SK-N-SH (cell line): ENCODE measurements at regions not wholly inside any gene's neighbourhood (a gene's known extent, or its start where the extent isn't known, plus 50 kb on each side); places are given as distances from the start of the nearest gene placed in this dataset.

Experiments
- CTCF ChIP-seq: fragments of 200-600 bp; sonication (generic); IDR thresholded peaks from 2 replicates; pipeline ENCODE4 v1.6.1; 2017; ENCODE audit warnings: antibody characterized with exemption, mild to moderate bottlenecking, moderate library complexity
- EP300 ChIP-seq, 2 experiments: IDR thresholded peaks; 2 replicates each; pipeline versions ENCODE4 v1.4.0 to v1.6.1; 2012; ENCODE audit warnings: borderline replicate concordance in 1 of 2, low read depth in 1 of 2, low read length in 1 of 2
- FOXM1 ChIP-seq: IDR thresholded peaks from 2 replicates; pipeline ENCODE4 v1.4.0; 2012; ENCODE audit warnings: low read depth, mild to moderate bottlenecking
- GABPA ChIP-seq: IDR thresholded peaks from 2 replicates; pipeline ENCODE4 v1.4.0; 2012; ENCODE audit warnings: low read depth, mild to moderate bottlenecking
- MAX ChIP-seq: IDR thresholded peaks from 2 replicates; pipeline ENCODE4 v1.4.0; 2012; ENCODE audit warnings: low read depth
- MXI1 ChIP-seq: IDR thresholded peaks from 2 replicates; pipeline ENCODE4 v1.6.1; 2012; ENCODE audit warnings: mild to moderate bottlenecking, low read depth, low read length, improper control_type of control experiment
- NRF1 ChIP-seq: IDR thresholded peaks from 2 replicates; pipeline ENCODE4 v1.6.1; 2012; ENCODE audit warnings: low read depth, mild to moderate bottlenecking, low read length
- PBX3 ChIP-seq: IDR thresholded peaks from 2 replicates; pipeline ENCODE4; 2012
- RFX5 ChIP-seq: IDR thresholded peaks from 2 replicates; pipeline ENCODE4 v1.6.1; 2012; ENCODE audit warnings: mild to moderate bottlenecking, improper control_type of control experiment, low read length
- SMC3 ChIP-seq: IDR thresholded peaks from 2 replicates; pipeline ENCODE4 v1.6.1; 2012; ENCODE audit warnings: low read depth, low read length, improper control_type of control experiment
- TCF12 ChIP-seq: IDR thresholded peaks from 2 replicates; pipeline ENCODE4 v1.4.0; 2012
- TF ChIP-seq, protein P1 (sequence below): IDR thresholded peaks from 2 replicates; pipeline ENCODE4 v1.6.1; 2012; ENCODE audit warnings: mild to moderate bottlenecking, low read depth, low read length, moderate library complexity

- no peak for TF ChIP-seq PBX3
- TF ChIP-seq MXI1 = no peak
- no peak for TF ChIP-seq CTCF
- TF ChIP-seq, protein P1, sequence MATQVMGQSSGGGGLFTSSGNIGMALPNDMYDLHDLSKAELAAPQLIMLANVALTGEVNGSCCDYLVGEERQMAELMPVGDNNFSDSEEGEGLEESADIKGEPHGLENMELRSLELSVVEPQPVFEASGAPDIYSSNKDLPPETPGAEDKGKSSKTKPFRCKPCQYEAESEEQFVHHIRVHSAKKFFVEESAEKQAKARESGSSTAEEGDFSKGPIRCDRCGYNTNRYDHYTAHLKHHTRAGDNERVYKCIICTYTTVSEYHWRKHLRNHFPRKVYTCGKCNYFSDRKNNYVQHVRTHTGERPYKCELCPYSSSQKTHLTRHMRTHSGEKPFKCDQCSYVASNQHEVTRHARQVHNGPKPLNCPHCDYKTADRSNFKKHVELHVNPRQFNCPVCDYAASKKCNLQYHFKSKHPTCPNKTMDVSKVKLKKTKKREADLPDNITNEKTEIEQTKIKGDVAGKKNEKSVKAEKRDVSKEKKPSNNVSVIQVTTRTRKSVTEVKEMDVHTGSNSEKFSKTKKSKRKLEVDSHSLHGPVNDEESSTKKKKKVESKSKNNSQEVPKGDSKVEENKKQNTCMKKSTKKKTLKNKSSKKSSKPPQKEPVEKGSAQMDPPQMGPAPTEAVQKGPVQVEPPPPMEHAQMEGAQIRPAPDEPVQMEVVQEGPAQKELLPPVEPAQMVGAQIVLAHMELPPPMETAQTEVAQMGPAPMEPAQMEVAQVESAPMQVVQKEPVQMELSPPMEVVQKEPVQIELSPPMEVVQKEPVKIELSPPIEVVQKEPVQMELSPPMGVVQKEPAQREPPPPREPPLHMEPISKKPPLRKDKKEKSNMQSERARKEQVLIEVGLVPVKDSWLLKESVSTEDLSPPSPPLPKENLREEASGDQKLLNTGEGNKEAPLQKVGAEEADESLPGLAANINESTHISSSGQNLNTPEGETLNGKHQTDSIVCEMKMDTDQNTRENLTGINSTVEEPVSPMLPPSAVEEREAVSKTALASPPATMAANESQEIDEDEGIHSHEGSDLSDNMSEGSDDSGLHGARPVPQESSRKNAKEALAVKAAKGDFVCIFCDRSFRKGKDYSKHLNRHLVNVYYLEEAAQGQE = no peak
- TF ChIP-seq TCF12 = peak; percentile 8; the same call in 1 of the 2 replicates
- no peak for TF ChIP-seq RFX5
- TF ChIP-seq SMC3 = no peak
- no peak for TF ChIP-seq MAX
- TF ChIP-seq EP300 (IDR thresholded peaks at IDR 0.05; ENCODE audit: borderline replicate concordance in 1 of 2, low read depth in 1 of 2, low read length in 1 of 2) = no peak
- TF ChIP-seq GABPA = peak; percentile 46; the same call in 1 of the 2 replicates
- TF ChIP-seq FOXM1 = no peak
- no peak for TF ChIP-seq NRF1
Observed at GRCh38 chr1:197838836-197839235, 63.6 kb upstream of the DENND1B start.
